GM12891 (cell line): ENCODE measurements at regions not wholly inside any gene's neighbourhood (a gene's known extent, or its start where the extent isn't known, plus 50 kb on each side); places are given as distances from the start of the nearest gene placed in this dataset.

Experiments
- PAX5 ChIP-seq: IDR thresholded peaks from 2 replicates; pipeline ENCODE4 v1.6.1; 2011; ENCODE audit warnings: low read length, moderate library complexity, mild to moderate bottlenecking; ENCODE audit not compliant: insufficient read depth, severe bottlenecking
- POLR2A ChIP-seq: IDR thresholded peaks from 2 replicates; pipeline ENCODE4 v1.6.1; 2011; ENCODE audit warnings: low read depth, low read length, control low read depth
- POLR2AphosphoS5 ChIP-seq: IDR thresholded peaks from 2 replicates; pipeline ENCODE4 v1.6.1; 2011; ENCODE audit warnings: low read depth, low read length, control low read depth
- POU2F2 ChIP-seq: IDR thresholded peaks from 2 replicates; pipeline ENCODE4 v1.6.1; 2011; ENCODE audit warnings: low read depth, mild to moderate bottlenecking, control low read depth, low read length, moderate library complexity
- TAF1 ChIP-seq: IDR thresholded peaks from 2 replicates; pipeline ENCODE4 v1.6.1; 2011; ENCODE audit warnings: low read depth, low read length, control low read depth

DNA sequence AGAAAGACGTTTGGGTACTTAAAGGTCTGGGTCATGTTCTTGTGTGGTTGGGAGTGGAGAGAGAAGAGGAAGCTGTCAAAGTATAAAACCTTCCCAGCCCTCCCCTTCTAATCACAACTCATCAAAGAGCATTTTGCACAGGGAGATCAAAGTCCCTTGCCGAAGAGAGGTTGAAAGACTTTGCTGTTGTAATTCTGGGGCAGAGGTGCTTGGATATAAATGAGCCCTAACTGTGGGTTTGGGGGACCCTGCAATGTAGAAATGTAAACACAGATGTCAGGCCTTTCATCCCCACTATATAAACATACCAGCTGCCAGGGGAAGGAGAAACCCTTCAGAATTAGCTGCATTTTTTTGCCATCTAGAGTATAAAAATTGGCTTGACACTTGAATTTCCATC, 182.1 kb downstream of the ETAA1 start:
- TF ChIP-seq POLR2A (no peak), TAF1 (no peak), POLR2AphosphoS5 (no peak), PAX5 (no peak), POU2F2 (no peak)
